K562 (cell line): ENCODE measurements at regions not wholly inside any gene's neighbourhood (a gene's known extent, or its start where the extent isn't known, plus 50 kb on each side); places are given as distances from the start of the nearest gene placed in this dataset.

Source experiments
- ATAC-seq: fragments of 200-7000 bp; cut with Tn5 transposase; 3 replicates; pipeline ENCODE4 v1.9.1; 2020; ENCODE audit warnings: moderate library complexity
- BruUV-seq: library from RNA; stranded (reverse); fragments of 400-500 nt; replicated peaks from 2 replicates; lab custom pipeline; 2021; lab: Mats Ljungman, UMichigan
- CTCF ChIA-PET: fragments of 300-600 bp; formaldehyde crosslinking; extraction: SDS; loops from one replicate; lab custom pipeline; 2021; ENCODE audit warnings: low intra/inter-chr PET ratio; lab: Yijun Ruan, JAX
- POLR2A ChIA-PET: fragments of 300-600, 350-650 bp; sonication (Branson Sonifier 250); formaldehyde crosslinking; extraction: SDS; loops from one replicate; lab custom pipeline; 2021; ENCODE audit warnings: antibody characterized with exemption, inconsistent platforms; lab: Yijun Ruan, JAX
- DNase-seq, 4 experiments: peaks; one replicate each; pipeline versions ENCODE4 v3.0.0 to v3.0.0-alpha.2; 2011 to 2018; ENCODE audit warnings: low spot score in 3 of 4, mixed read lengths in 3 of 4; ENCODE audit errors: extremely low read depth in 1 of 4
- FAIRE-seq: peaks from 2 replicates; lab custom pipeline; 2011; peaks lifted over from hg19 to GRCh38; lab: Jason Lieb, UNC
- H2AFZ ChIP-seq: 2 replicates; pipeline ENCODE4 v1.6.0; 2011; ENCODE audit warnings: low read depth, low read length, control low read depth, inconsistent platforms
- H3K27ac ChIP-seq: fragments of 200-600 bp; 3 replicates; pipeline ENCODE4 v1.8.0; 2011; ENCODE audit warnings: low read depth, mild to moderate bottlenecking, control low read depth, inconsistent platforms, low read length, moderate library complexity, mixed read lengths; ENCODE audit errors: extremely low read depth
- H3K27me3 ChIP-seq, 2 experiments: fragments of 300-600 bp in 1 of 2; 2 replicates in 1 of 2; 3 replicates in 1 of 2; pipeline versions ENCODE4 v1.6.0 to v1.8.0; 2011; ENCODE audit warnings: inconsistent platforms in 2 of 2, low read length in 2 of 2, mild to moderate bottlenecking in 1 of 2, mixed read lengths in 1 of 2, moderate library complexity in 1 of 2; ENCODE audit not compliant: control insufficient read depth in 2 of 2, insufficient read depth in 2 of 2
- H3K36me3 ChIP-seq: fragments of 300-600 bp; 3 replicates; pipeline ENCODE4 v1.8.0; 2011; ENCODE audit warnings: mild to moderate bottlenecking, low read length, inconsistent platforms; ENCODE audit not compliant: control insufficient read depth, insufficient read depth
- H3K4me1 ChIP-seq, 2 experiments: fragments of 200-600 bp in 1 of 2; replicated peaks in 1 of 2; 2 replicates in 1 of 2; 3 replicates in 1 of 2; pipeline versions ENCODE4 v1.5.1 to v1.8.0; 2011; ENCODE audit warnings: inconsistent platforms in 2 of 2, low read length in 2 of 2, mild to moderate bottlenecking in 1 of 2, mixed read lengths in 1 of 2, moderate library complexity in 1 of 2; ENCODE audit not compliant: control insufficient read depth in 2 of 2, insufficient read depth in 2 of 2
- H3K4me2 ChIP-seq: 2 replicates; pipeline ENCODE4 v1.6.1; 2011; ENCODE audit warnings: low read length, control low read depth, inconsistent platforms, mixed read lengths; ENCODE audit not compliant: insufficient read depth
- H3K4me3 ChIP-seq: fragments of 200-600 bp; sonication (generic), shearing (Covaris generic); 2 replicates; pipeline ENCODE4 v1.5.1; 2016; ENCODE audit warnings: control low read depth, inconsistent platforms
- H3K79me2 ChIP-seq: fragments of 200-600 bp; 3 replicates; pipeline ENCODE4 v1.8.0; 2011; ENCODE audit warnings: low read length, inconsistent platforms; ENCODE audit not compliant: control insufficient read depth, insufficient read depth
- H3K9ac ChIP-seq, 2 experiments: 2 replicates each; pipeline versions ENCODE4 v1.6.0 to v1.6.1; 2011; ENCODE audit warnings: low read depth in 2 of 2, low read length in 2 of 2, control low read depth in 1 of 2, inconsistent platforms in 1 of 2, mild to moderate bottlenecking in 1 of 2, mixed read lengths in 1 of 2; ENCODE audit not compliant: insufficient read depth in 1 of 2
- H3K9me1 ChIP-seq: one replicate; pipeline ENCODE4 v1.6.0; 2011; ENCODE audit warnings: inconsistent platforms, mild to moderate bottlenecking, low read length, moderate library complexity; ENCODE audit not compliant: control insufficient read depth, insufficient read depth
- H3K9me3 ChIP-seq: replicated peaks from 2 replicates; pipeline ENCODE4 v1.5.1; 2011; ENCODE audit warnings: low read depth, low read length, inconsistent platforms; ENCODE audit not compliant: control insufficient read depth, insufficient read depth
- H4K20me1 ChIP-seq: replicated peaks from 2 replicates; pipeline ENCODE4 v1.6.1; 2011; ENCODE audit warnings: low read length, inconsistent platforms, mixed read lengths; ENCODE audit not compliant: control insufficient read depth, insufficient read depth
- AFF1 ChIP-seq, 2 experiments: fragments of 450-650 bp; IDR thresholded peaks; 2 replicates each; pipeline ENCODE4 v1.6.1; 2018; ENCODE audit warnings: mild to moderate bottlenecking in 2 of 2, low read depth in 1 of 2; ENCODE audit not compliant: partially characterized antibody in 2 of 2
- BRD9 ChIP-seq: fragments of 450-650 bp; IDR thresholded peaks from 2 replicates; pipeline ENCODE4 v1.6.1; 2018; ENCODE audit warnings: low read depth; ENCODE audit not compliant: partially characterized antibody
- CBX5 ChIP-seq: IDR thresholded peaks from 2 replicates; pipeline ENCODE4 v1.6.1; 2014; ENCODE audit warnings: low read depth, borderline replicate concordance
- CHCHD3 ChIP-seq: fragments of 250-450 bp; sonication (Bioruptor Pico); IDR thresholded peaks from 2 replicates; pipeline ENCODE4 v2.1.2; 2022; ENCODE audit warnings: mild to moderate bottlenecking
- ELK1 ChIP-seq: sonication (generic); formaldehyde crosslinking; IDR thresholded peaks from 2 replicates; pipeline ENCODE4 v1.8.1; 2022; ENCODE audit warnings: missing genetic modification reagents
- KDM4B ChIP-seq, 2 experiments: fragments of 450-650 bp in 1 of 2; sonication (generic) in 1 of 2; IDR thresholded peaks; 2 replicates each; pipeline ENCODE4 v1.6.1; 2016 to 2017; ENCODE audit warnings: borderline replicate concordance in 2 of 2, antibody characterized with exemption in 1 of 2, low read depth in 1 of 2, mild to moderate bottlenecking in 1 of 2
- MYNN ChIP-seq, 2 experiments: sonication (generic); formaldehyde crosslinking in 1 of 2; IDR thresholded peaks; 2 replicates each; pipeline versions ENCODE4 v1.5.0 to v1.6.1; 2016 to 2020; ENCODE audit warnings: antibody characterized with exemption in 1 of 2, missing genetic modification reagents in 1 of 2
- PHF20 ChIP-seq: fragments of 450-650 bp; IDR thresholded peaks from 2 replicates; pipeline ENCODE4 v1.6.1; 2018; ENCODE audit not compliant: partially characterized antibody
- PRPF4 ChIP-seq: fragments of 200-400 bp; formaldehyde crosslinking; IDR thresholded peaks from one replicate; pipeline ENCODE4 v1.6.1; 2017; ENCODE audit warnings: low read length, low read depth, mild to moderate bottlenecking; ENCODE audit not compliant: insufficient read depth, poor library complexity, severe bottlenecking
- PYGO2 ChIP-seq: fragments of 450-650 bp; IDR thresholded peaks from 2 replicates; pipeline ENCODE4 v1.6.1; 2016; ENCODE audit warnings: mild to moderate bottlenecking, missing genetic modification characterization, moderate library complexity, missing compliant biosample characterization
- TAL1 ChIP-seq: fragments of 450-650 bp; IDR thresholded peaks from 2 replicates; pipeline ENCODE4 v1.6.1; 2016; ENCODE audit warnings: mild to moderate bottlenecking
- ZNF584 ChIP-seq: fragments of 200-800 bp; sonication (Bioruptor generic); IDR thresholded peaks from 2 replicates; pipeline ENCODE4 v1.6.1; 2016; ENCODE audit warnings: low read depth, mild to moderate bottlenecking, missing genetic modification characterization, missing compliant biosample characterization
- WGBS: fragments of 100-300 bp; shearing (Covaris generic); methylation state at CpG from one replicate; pipeline ENCODE4 v1.1.6; 2016; ENCODE audit warnings: low coverage, mixed read lengths; ENCODE audit not compliant: insufficient coverage; ENCODE audit errors: missing lambda C conversion rate; 5-methylcytosine and 5-hydroxymethylcytosine counted together
- in situ Hi-C: fragments of 300-500 bp; cut with MboI; formaldehyde crosslinking; loops from 4 replicates; pipeline ENCODE4 v1.15.0; 2018; ENCODE audit warnings: inconsistent platforms, mixed read lengths
- intact Hi-C: fragments of 100-400 bp; cut with micrococcal nuclease; formaldehyde crosslinking; loops from 2 replicates; pipeline ENCODE4 v1.14.2; 2022

DNA sequence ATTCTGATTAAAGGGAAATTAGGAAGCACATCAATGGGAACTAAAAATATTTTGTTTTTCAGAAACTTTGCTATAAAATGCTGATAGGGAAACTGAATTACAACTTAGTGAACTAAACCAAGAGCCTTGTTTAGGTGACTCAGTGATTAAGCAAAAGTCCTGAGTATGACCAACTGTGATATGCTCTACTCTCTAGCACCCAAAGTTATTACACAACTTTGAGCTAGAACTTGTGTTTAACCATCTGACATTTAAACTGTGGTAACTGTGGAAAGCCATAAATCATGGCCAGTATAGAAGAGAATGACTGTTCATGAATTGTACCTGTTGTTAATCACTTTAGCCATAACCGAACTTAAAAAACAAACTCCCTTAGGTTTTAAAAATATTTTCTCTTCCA lies 127.4 kb downstream of the ZNF365 start:
- no TSS peak for BruUV-seq
- in situ Hi-C loops (no loop called here), intact Hi-C loops (no loop called here)
- Histone ChIP-seq H3K4me1 (no peaks in the 10 kb centered on the region), H3K9me1 (no peaks in the 10 kb centered on the region), H3K27me3 (no peaks in the 10 kb centered on the region), H3K9ac (no peak overlapping the region), H3K36me3 (no peaks in the 10 kb centered on the region), H3K4me2 (no peak overlapping the region), H4K20me1 (no peaks in the 10 kb centered on the region), H3K79me2 (no peaks in the 10 kb centered on the region), H3K4me3 (no peak overlapping the region), H3K27ac (no peak overlapping the region), H2AFZ (no peak overlapping the region), H3K9me3 (no peaks in the 10 kb centered on the region)
- TF ChIP-seq TAL1, result no peak
- TF ChIP-seq CBX5, result no peak
- TF ChIP-seq KDM4B (IDR thresholded peaks at IDR 0.05; ENCODE audit: borderline replicate concordance in 2 of 2, low read depth in 1 of 2), result no peak
- no peak for TF ChIP-seq MYNN (IDR thresholded peaks at IDR 0.05)
- TF ChIP-seq MYNN (CRISPR knock-in tag; IDR thresholded peaks at IDR 0.05), result no peak
- TF ChIP-seq ELK1 (CRISPR knock-in tag), result no peak
- TF ChIP-seq PHF20, result no peak
- no peak for TF ChIP-seq PYGO2 (tag)
- TF ChIP-seq AFF1 (IDR thresholded peaks at IDR 0.05; ENCODE audit: low read depth in 1 of 2, partially characterized antibody in 2 of 2), result no peak
- TF ChIP-seq CHCHD3 (CRISPR knock-in tag), result no peak
- no peak for TF ChIP-seq BRD9
- TF ChIP-seq PRPF4, result no peak
- no peak for TF ChIP-seq ZNF584
- DNase-seq, result no peak
- POLR2A ChIA-PET, result no interaction called here
- 0% methylated on average over 1 of the region's 1 CpG for WGBS
- ATAC-seq, result no peak
- CTCF ChIA-PET, result no interaction called here
- FAIRE-seq, result no peak
